ENCODE measurements at regions not wholly inside any gene's neighbourhood (a gene's known extent, or its start where the extent isn't known, plus 50 kb on each side); places are given as distances from the start of the nearest gene placed in this dataset.

DNA sequence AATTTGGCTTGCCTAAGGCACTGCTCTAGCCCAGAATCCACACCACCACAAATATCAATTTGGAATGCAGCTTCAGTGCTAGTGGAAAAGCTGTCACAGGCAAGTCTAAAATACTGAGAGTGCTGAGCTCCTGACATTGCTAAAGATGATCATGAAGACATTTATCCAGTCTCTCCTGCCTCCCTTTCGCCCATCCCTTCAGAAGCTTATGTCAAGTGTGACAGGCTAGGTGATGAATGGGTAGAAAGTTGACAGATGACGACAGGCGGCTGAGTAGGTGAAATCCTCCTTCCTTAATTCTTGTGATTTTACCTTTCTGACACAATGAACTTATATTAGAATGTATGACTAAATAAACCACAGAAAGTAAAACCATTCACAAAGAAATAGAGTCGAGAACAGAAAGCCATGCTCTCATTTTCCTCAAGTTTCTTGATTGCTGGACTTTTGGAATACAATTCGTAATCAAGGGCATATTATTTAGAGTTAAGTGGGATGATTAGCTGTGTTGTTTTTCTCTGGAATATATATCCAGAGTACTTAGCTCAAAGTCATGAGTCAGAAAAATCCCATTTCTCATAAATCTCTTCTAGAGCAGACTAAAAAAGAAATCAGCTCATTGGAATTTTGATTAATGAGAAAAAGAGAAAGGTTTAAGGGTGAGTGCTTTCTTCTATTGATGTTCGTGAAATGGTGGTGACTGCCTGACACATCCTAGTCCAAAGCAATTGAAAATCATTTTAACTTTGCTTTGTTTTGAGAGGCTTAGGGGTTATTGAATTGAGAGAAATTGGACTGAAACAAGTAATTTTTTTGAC, 1228.2 kb upstream of the CITED2 start:
- Histone ChIP-seq H3K9me3 (replicated peaks in 1 of 3) (no peaks in the 10 kb centered on the region), H3K4me3 (no peak overlapping the region), H3K4me1 (replicated peaks in 1 of 2) (no peaks in the 10 kb centered on the region), H3K27me3 (no peaks in the 10 kb centered on the region), H3K27ac (no peak overlapping the region), H3K36me3 (replicated peaks in 1 of 2) (no peaks in the 10 kb centered on the region)
- WGBS, 4 donors, result 80 to 89% (median 87%) methylated on average over 6 of the region's 6 CpGs
- intact Hi-C loops (cut with DNase I), result no loop called here
- no peak for DNase-seq
- TF ChIP-seq, protein P1, sequence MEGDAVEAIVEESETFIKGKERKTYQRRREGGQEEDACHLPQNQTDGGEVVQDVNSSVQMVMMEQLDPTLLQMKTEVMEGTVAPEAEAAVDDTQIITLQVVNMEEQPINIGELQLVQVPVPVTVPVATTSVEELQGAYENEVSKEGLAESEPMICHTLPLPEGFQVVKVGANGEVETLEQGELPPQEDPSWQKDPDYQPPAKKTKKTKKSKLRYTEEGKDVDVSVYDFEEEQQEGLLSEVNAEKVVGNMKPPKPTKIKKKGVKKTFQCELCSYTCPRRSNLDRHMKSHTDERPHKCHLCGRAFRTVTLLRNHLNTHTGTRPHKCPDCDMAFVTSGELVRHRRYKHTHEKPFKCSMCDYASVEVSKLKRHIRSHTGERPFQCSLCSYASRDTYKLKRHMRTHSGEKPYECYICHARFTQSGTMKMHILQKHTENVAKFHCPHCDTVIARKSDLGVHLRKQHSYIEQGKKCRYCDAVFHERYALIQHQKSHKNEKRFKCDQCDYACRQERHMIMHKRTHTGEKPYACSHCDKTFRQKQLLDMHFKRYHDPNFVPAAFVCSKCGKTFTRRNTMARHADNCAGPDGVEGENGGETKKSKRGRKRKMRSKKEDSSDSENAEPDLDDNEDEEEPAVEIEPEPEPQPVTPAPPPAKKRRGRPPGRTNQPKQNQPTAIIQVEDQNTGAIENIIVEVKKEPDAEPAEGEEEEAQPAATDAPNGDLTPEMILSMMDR (IDR thresholded peaks at IDR 0.05), result no peak
- TF ChIP-seq POLR2A (IDR thresholded peaks at IDR 0.05), result no peak

DNA sequence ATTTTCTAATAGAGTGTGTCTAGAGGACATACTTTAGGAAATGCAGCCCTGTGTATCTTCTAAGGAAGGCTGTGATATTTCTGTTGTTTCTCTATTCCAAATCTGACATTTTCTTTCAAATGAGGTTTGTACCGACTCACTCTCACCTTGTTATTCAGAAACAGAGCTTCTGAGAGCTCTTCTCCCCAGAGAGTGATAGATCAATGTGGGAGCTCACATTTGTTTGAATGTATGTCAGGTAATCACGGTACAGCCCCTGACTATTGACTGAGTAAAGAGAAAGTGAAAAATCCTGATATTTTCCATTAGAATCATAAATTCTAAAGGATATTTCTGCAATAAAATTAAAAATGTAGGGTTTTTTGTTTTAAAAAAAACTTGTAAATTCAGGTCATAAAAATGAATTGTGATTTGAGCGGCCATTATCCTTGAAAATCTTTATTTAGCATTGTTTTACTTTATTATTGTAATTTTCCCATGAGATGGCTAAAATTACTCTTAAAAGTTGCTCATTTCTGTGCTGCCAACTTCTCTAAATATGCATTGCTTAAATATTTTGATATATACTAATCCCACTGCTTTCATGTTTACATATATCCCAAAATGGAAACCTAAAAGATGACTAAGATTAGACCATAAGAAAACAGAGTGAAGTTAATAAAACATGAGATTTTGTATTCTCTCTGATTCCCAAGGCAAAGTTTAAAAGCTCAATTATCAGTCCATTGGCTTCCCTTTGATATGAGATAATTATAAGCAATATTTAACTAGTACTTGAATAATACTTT, 1226.8 kb upstream of the CITED2 start:
- H3K36me3 ChIP-seq (replicated peaks in 1 of 2), result no peaks in the 10 kb centered on the region
- no peaks in the 10 kb centered on the region for H3K9me3 ChIP-seq (replicated peaks in 1 of 3)
- WGBS, 4 donors, result 78 to 87% (median 82%) methylated on average over 3 of the region's 3 CpGs

DNA sequence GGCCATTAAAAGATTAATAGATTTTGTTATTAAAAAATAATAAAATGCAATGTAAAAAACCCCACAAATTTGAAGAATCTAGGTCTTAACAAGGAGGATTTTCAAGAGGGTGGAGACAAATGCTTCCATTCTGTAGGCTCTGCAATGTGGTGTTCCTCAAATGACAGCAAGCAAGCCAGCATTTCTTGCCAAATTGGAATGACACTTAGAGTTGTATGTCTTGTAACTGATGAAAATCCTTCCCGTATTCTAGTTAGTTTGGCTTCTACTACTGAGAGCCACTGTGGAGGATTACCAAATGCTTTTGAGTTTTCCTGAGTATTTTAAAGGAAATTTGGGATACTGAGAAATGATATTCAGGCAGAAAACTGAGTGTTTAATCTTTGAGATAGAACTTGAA, 1225.5 kb upstream of the CITED2 start:
- intact Hi-C loops (cut with DNase I), result no loop called here
- Histone ChIP-seq H3K27me3 (no peaks in the 10 kb centered on the region), H3K4me3 (no peak overlapping the region), H3K36me3 (replicated peaks in 1 of 2) (no peaks in the 10 kb centered on the region), H3K4me1 (replicated peaks in 1 of 2) (no peaks in the 10 kb centered on the region), H3K27ac (no peak overlapping the region), H3K9me3 (replicated peaks in 1 of 3) (no peaks in the 10 kb centered on the region)
- WGBS, 4 donors, result 73 to 74% (median 73%) methylated on average over 1 of the region's 1 CpG
- no peak for DNase-seq
- TF ChIP-seq POLR2A (IDR thresholded peaks at IDR 0.05), result no peak

More for the DNA sequence above, 1226.8 kb upstream of the CITED2 start:
- no peaks in the 10 kb centered on the region for H3K4me1 ChIP-seq (replicated peaks in 1 of 2)
- TF ChIP-seq POLR2A (IDR thresholded peaks at IDR 0.05), result no peak
- TF ChIP-seq, protein P1 (IDR thresholded peaks at IDR 0.05), result no peak
- H3K27ac ChIP-seq, result no peak overlapping the region
- intact Hi-C loops (cut with DNase I), result no loop called here
- H3K27me3 ChIP-seq, result no peaks in the 10 kb centered on the region
- no peak overlapping the region for H3K4me3 ChIP-seq
- no peak for DNase-seq

DNA sequence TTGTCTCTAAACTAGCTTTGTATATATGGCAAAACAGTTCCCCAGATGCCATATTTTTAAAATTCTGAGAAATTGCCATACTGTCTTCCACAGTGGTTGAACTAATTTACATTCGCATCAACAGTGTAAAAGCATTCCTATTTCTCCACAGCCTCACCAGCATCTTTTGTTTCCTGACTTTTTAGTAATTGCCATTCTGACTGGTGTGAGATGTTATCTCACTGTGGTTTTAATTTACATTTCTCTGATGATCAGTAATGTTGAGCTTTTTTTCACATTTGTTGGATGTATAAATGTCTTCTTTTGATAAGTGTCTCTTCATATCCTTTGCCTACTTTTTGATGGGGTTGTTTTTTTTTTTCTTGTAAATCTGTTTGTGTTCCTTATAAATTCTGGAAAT, 1222.7 kb upstream of the CITED2 start:
- 87 to 97% (median 94%) methylated on average over 1 of the region's 1 CpG for WGBS, 4 donors
- no peaks in the 10 kb centered on the region for H3K27me3 ChIP-seq
- intact Hi-C loops (cut with DNase I), result no loop called here
- no peak for DNase-seq
- TF ChIP-seq POLR2A (IDR thresholded peaks at IDR 0.05), result no peak
- TF ChIP-seq, protein P1 (IDR thresholded peaks at IDR 0.05), result no peak
- H3K36me3 ChIP-seq (replicated peaks in 1 of 2), result no peaks in the 10 kb centered on the region
- H3K4me3 ChIP-seq, result no peak overlapping the region
- H3K9me3 ChIP-seq (replicated peaks in 1 of 3), result no peaks in the 10 kb centered on the region
- no peak overlapping the region for H3K27ac ChIP-seq
- no peaks in the 10 kb centered on the region for H3K4me1 ChIP-seq (replicated peaks in 1 of 2)
